GM21526 (cell line): ENCODE measurements at regions not wholly inside any gene's neighbourhood (a gene's known extent, or its start where the extent isn't known, plus 50 kb on each side); places are given as distances from the start of the nearest gene placed in this dataset.

Experiments
- ATAC-seq: cut with Tn5 transposase; IDR thresholded peaks from one replicate; pipeline ENCODE4 v1.9.1; 2021; ENCODE audit warnings: moderate library complexity; ENCODE audit not compliant: unreplicated experiment, low FRiP score

DNA sequence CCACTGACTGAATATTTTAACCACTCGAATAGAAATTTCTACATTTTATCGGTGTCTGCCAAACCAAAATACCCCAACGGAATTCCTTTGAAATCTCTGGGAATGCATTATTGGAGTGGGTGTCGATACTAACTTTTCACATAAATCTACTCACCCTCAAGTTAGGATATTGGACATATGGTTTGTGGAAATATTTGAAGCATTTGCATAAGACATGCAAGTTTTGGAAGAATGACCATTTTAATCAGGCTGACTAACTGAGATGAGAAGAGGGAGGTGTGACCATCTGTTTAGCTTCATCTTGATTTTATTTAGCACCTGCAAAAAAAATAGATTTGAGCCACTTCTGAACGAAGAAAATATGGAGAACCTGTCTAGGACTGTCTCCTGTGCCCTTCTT is 61.2 kb downstream of the KLF6 start:
- ATAC-seq, result no peak

DNA sequence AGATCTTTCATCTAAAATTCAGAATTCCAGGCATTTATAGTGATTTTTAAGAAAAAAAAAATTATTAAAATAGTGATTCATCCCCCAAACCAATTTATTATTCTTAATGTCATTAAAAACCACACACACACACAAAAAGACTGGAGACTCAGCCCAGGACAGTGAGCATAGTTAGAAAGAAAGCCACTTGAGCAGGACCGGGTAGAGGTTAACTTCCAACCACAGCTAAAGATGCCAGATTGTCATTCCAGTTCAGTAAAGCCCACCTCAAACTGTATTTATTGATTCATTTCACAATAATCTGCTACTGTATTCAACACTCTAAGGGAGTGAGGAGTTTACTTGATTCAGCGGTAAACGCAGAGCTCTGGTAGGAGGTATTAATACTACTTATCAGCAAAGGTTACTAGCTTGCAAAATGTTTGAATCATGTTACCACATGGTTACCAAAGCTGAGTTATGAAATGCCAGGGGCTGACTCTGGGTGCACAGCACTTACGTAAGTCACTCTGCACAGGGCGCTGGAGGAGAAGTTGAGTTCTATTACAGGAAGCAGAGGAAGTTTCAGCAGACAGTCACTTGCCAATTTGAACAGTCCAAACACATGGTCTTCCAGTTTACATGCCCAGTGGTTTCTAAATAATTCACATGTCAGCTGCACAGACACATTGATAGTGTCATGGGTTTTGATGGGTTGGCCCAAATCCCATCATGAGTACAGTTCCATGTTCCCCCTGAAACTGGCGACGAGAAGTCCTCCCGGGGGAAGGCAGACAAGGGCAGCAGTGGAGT is 64.6 kb downstream of the KLF6 start:
- ATAC-seq, result no peak

DNA sequence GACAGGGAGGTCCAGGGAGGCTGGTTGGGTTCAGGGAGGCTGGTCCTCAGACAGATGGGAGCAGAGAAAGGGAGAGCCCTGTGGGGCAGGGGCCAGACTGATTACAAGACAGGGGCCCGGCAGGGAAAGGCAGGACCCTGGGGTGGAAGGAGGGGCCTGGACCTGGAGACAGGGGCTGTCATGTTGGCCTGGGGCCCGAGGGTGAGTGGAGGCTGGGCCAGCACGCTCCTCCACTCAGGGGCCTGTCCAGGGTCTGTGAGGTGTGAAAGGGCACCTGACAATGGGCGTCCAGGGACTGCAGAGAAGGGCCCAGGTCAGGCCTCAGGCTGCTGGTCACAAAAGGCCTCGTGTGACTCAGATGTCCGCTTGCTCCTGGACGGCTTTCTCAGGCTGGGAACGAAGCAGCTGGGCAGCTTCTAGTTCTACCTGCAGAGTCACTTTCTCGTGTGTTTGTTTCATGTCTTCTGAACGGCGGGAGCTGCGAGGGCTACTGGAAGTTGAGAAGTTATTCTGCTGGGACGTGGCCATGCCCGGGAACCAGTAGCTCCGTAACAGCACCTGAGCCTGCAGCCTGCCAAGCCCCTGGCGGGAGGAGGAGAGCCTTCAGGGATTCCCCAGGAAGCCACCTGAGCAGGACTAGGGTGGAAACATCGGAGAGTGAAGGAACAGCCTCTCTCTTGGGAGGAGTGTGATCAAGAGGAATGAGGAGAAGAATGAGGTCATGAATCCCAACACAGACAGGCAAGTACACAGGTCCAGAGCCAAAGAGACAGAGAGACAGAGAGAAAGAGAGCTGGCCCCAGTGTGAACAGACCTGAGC is 65.8 kb downstream of the KLF6 start:
- ATAC-seq, result no peak

DNA sequence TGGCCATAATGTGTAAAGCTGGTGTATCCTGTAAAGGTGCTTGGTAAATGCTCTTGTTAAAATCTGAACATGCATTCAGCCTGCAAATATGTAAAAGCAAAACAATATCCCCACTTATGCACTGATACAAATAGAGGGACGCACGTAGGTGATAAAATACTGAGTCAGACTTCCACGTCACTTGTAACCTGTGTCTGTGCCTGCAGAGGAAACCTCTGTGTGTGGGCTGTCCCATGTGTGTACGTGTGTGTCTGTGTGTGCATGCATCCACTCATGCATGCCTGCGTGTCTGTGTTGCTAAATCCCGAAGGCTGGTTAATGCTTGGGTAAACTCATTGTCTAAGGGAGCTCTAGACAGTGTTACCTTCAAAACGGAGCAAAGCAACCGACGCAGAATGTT is 68.9 kb downstream of the KLF6 start:
- ATAC-seq, result no peak

DNA sequence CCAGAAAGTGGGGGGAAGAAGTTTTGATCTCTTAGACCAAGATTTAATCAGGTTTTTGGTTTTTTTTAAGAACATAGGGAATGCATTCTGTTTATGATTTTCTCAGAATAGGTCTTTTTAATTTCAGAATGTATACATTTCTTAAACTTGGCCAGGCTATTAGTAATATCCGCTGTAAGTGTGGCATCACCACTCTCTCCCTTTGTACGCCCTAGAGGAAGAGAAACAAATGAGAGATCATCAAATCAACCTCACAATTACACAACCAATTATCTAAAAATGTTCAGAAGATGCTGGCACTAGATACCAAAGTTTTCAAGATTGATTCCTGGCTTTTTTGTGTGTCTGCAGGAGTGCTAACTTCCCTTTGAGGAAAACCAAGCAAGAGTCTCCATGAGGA is 70.0 kb downstream of the KLF6 start:
- no peak for ATAC-seq

DNA sequence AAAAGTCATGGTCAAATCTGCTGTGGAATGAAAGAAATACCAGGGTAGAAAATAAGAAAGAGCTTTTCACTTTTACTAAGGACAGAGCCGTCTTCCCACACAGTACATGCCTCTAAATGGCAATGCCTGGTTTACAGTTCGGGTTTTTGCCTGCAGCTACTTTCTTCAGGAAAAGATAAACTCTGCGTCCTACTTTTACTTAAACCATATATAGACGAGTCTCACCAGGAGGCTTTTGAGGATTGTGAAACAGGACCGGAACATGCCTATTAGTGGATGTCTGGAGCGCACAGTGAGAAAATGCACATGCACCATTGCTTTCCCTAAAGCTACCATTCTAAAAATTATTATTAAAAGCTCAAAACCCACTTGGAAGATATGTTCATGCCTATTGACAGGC is 70.5 kb downstream of the KLF6 start:
- no peak for ATAC-seq

- no peak for ATAC-seq
These were observed 72.3 kb downstream of the KLF6 start for GRCh38 chr10:3712707-3713106.

DNA sequence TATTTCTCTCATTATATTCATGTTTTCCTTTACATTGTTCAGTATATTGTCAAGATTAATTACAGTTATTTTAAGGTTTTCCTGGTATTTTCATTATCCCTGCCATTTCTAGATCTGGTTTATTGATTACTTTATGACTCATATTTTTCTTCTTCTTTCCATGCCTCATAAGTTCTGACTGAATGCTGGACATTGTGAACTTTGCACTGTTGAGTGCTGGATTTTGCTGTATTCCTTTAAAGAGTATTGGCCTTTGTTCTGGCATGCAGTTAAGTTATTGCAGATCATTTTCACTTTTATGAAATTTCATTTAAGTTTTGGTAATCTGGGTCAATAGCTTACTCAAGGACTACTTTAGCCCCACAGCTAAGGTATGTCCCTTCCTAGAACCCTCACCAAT is 73.1 kb downstream of the KLF6 start:
- ATAC-seq, result no peak

DNA sequence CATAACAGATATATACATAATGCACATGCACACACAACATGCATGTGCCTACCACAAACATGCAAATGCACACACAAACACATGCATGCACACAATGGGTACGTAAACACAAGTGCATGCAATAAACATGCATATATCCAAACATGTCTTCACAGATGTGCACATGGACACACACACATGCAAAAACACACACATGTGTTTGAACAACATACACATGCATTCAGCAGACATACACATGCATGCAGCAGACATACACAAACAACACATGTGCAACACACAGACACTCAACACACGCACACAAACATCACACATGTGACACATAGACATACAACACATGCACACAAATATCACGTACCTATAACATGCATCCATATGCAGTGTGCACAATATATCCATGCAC is 74.2 kb downstream of the KLF6 start:
- no peak for ATAC-seq

- ATAC-seq, result no peak
These were observed 75.5 kb downstream of the KLF6 start for GRCh38 chr10:3709456-3710060.

DNA sequence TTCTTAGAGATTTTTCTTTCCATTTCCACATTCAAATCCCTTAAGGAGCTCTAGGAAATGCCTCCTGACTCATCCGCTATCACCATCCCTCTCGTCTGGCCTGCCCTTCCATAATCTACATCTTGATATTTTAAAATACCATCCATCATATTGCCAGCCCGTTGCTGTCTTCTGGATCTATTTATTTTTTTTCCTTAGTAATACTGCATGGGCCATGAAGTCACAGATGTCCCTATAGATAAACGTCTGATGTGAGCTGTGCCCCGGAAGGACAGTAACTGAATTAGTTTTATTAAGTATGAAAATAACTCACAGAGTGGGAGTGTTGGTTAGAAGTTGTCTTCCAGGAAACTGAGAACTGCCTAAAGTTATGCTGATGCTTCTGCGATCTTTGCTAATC is 76.2 kb downstream of the KLF6 start:
- no peak for ATAC-seq

DNA sequence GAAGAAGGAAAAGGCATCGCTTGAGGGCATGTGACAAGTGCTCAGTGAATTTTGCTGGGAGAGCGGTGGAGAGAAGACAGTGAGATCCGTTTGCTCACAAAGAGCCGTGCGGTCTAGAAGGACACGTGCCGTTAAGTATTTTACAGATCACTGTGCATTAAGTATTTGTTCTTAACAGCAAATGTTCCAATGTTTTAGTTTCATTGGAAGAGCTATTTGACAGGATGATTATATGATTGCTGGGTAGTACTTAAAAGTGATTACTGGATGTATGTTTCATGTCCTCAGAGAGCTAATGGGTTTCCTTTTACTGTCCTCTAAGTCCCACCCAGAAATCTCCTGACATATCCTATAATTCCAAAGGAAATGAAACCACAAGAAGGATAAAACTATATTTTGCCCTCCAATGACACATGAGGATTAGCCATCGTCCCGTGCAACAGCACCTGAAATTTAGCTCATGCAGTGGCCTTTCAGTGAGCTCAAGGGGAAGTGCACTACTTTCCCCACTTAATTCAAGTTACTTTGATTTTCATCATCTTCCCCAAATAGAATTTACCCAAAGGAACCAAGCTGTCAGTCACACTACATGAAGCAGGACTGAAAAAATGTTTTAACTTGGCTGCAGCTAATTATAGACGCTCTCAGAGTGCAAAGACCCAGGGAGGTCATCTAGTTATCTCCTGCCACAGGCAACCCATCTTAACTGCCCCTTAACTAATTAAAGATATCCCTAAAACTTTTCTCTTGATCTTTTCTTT is 80.3 kb downstream of the KLF6 start:
- ATAC-seq, result no peak

- ATAC-seq, result no peak
These were observed 82.4 kb downstream of the KLF6 start for GRCh38 chr10:3702569-3702968.

DNA sequence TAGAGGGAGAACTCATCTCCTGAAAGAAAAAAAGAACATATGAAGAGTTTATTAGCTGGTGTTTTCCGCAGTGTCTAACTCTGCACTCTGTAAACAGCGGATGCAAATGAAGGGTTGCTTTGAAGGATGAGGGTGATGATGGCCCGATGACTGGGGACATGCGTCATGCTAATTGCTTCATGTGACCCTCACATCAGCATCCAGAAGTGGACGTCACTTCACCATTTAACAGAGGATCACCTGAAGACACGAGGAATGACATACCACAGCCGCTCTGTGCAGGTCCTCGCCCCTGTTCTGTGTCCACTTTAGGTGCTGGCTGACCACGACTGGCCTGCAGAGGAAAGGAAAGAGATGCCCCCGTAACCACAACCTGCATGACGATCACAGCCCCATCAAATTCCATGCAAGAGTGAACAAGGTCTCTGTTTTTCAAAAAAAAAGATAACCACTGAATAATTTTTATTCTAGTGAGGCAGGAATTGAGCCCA is 82.9 kb downstream of the KLF6 start:
- ATAC-seq, result no peak

DNA sequence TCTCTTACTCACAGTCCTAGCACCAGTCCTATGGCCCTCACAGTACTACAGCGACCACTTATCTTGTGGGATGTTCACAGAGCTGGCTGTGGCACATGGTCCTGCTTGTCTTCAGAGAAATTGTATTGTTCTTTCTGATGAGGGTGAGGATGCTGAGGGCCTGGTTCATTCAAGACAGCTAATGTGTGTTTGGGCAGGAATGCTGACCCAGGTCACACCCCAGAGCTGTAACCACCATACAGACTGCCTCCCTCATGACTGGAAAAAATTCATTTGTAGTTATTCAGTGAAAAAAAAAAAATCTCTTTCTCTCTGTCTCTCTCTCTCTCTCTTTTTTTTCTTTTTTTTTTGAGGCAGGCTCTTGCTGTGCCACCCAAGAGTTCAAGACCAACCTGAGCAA is 83.5 kb downstream of the KLF6 start:
- ATAC-seq, result no peak

DNA sequence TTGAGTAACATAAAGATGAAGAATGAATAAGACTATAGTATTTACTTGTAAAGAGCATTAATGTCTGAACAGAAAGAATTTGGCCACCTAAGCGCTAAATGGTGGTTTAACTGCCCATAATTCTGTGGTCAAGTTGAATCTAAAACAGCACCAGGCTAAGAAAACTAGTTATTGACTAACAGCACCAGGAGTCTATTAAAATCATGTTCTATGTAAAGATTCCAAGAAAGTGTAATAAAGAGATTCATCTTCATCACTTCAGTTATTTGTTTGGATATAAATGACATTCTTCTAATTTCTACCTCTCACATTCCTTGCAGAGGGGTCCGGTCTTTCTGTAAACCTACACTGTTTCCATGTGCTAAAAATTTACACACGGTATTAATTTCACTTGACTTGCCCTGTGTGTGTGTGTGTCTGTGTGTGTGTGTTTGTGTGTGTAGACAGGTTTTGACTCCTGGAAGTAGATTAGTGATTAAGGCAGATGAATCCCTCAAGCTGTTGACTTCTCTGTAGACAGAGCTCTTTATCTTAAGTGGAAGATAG is 84.4 kb downstream of the KLF6 start:
- ATAC-seq, result no peak

GRCh38 chr10:3699916-3700315 is 85.1 kb downstream of the KLF6 start:
- no peak for ATAC-seq

DNA sequence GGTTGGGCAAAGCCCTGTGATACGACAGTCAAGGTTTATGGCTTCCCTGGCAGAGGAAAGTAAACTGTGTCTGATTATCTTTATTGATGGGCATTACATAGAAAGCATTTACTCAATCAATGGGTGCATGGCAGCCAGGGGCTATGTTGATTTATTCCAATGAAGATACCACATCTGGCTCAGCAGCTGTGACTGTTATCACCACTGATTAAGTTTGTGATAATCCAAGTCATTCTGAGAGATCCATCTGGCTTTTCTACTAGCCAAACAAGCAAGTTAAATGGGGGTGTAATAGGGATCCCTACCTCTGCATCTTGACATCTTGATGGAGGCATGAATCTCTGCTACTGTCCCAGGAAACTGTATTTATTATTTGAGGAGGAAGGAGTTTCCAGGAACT is 86.7 kb downstream of the KLF6 start:
- no peak for ATAC-seq

GRCh38 chr10:3693698-3694080 is 91.3 kb downstream of the KLF6 start:
- ATAC-seq, result no peak

DNA sequence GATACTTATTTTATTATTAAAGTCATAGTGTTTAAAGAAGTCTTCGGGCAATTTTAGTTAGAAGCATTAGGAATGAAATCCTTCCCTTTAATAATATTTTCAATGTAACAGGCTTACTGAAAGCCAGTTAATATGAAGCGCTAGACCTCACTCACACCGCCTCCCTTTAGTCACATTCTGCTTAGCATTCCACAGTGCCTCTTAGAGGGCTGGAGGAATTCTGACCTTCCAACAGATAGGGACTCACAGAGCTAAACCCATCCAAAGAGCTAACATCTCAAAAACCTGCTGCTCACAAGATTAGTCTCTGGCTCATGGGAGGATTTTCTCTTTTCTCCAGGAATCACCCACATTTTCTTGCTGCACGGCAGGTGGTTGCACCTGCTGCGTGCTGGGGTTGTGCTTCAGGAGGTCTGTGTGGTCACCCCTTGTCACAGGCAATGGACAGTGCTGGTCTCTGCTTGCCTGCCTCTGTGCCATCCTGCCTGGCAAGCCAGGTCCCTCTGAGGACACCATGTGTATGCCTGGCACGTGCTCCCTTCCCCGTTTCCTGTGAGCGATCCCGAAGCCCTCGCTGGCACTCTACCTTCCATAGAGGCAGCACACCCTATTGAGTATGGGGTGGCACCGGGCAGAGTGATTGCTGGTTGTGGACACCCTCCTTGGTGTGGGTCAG is 91.8 kb downstream of the KLF6 start:
- ATAC-seq, result no peak
